Activated naive CD8-positive, alpha-beta T cell treated with anti-CD3 and anti-CD28 coated beads, Interleukin-2, amount 10 ng/mL, durations not matched to agents 7 days and 5 days (primary cell): ENCODE measurements at regions not wholly inside any gene's neighbourhood (a gene's known extent, or its start where the extent isn't known, plus 50 kb on each side); places are given as distances from the start of the nearest gene placed in this dataset.

Experiments
- ATAC-seq: fragments of 150-1000 bp; cut with Tn5 transposase; one replicate; pipeline ENCODE4 v1.10.0; 2021; ENCODE audit warnings: low read depth, moderate library complexity
- POLR2A ChIA-PET: fragments of 350-600 bp; sonication (Branson Sonifier 250); formaldehyde crosslinking; loops from one replicate; lab custom pipeline; 2021; ENCODE audit warnings: antibody characterized with exemption; lab: Charles Lee
- DNase-seq: peaks from one replicate; pipeline ENCODE4 v3.0.0; 2021
- H3K27ac Mint-ChIP-seq: one replicate; pipeline ENCODE4 v1.8.0; 2022; ENCODE audit warnings: mild to moderate bottlenecking, mixed read lengths
- H3K27me3 Mint-ChIP-seq: one replicate; pipeline ENCODE4 v1.8.0; 2022; ENCODE audit warnings: mild to moderate bottlenecking, moderate library complexity, mixed read lengths
- H3K36me3 Mint-ChIP-seq: one replicate; pipeline ENCODE4 v1.8.0; 2021; ENCODE audit warnings: mild to moderate bottlenecking, mixed read lengths
- H3K4me1 Mint-ChIP-seq: one replicate; pipeline ENCODE4 v1.8.0; 2021; ENCODE audit warnings: mixed read lengths
- H3K4me3 Mint-ChIP-seq: one replicate; pipeline ENCODE4 v1.8.0; 2022; ENCODE audit warnings: mild to moderate bottlenecking, moderate library complexity, mixed read lengths
- H3K9me3 Mint-ChIP-seq: one replicate; pipeline ENCODE4 v1.8.0; 2021; ENCODE audit warnings: mixed read lengths

DNA sequence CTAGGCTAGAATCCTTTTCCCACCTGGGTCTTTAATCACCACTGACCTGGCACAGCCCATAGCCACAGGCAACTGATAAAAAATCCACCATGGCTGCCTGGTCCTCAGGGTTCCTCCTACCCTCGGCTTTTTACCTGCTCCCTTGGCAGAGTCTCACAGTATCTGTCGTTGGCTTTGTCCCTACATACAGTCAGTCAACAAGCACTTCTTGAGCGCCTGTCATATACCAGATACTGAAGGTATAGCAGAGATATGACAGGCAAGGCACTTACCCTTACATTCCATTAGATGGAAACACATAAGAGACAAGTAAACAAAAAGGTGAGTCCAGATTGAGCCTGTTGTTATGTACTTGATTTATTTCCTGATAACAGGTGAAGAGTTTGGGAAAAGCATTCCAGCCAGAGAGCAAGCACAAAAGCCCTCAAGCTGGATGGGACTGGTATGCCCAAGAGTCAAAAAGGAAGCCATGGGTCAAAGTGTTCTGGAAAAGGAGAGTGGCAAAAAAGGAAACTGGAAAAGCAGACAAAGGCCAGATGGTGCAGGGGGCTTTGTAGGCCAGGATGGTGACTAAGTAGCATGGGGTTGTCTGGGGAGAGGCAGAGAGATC lies 247.0 kb downstream of the CHD9NB start:
- DNase-seq = no peak
- Mint-ChIP-seq H3K27me3 (no peaks in the 10 kb centered on the region), H3K9me3 (peaks cover 2% of the 10 kb centered on the region), H3K36me3 (no peaks in the 10 kb centered on the region), H3K4me1 (no peaks in the 10 kb centered on the region), H3K4me3 (no peak overlapping the region), H3K27ac (no peak overlapping the region)
- no peak for ATAC-seq
- POLR2A ChIA-PET = no interaction called here

- no peaks in the 10 kb centered on the region for H3K4me1 Mint-ChIP-seq
- no peak overlapping the region for H3K4me3 Mint-ChIP-seq
- ATAC-seq (no peak), DNase-seq (no peak)
- H3K9me3 Mint-ChIP-seq = peaks cover 2% of the 10 kb centered on the region
- POLR2A ChIA-PET = no interaction called here
- H3K27me3 Mint-ChIP-seq = no peaks in the 10 kb centered on the region
- H3K27ac Mint-ChIP-seq = no peak overlapping the region
- no peaks in the 10 kb centered on the region for H3K36me3 Mint-ChIP-seq
These were observed 252.3 kb downstream of the CHD9NB start for GRCh38 chr16:52800432-52800831.

DNA sequence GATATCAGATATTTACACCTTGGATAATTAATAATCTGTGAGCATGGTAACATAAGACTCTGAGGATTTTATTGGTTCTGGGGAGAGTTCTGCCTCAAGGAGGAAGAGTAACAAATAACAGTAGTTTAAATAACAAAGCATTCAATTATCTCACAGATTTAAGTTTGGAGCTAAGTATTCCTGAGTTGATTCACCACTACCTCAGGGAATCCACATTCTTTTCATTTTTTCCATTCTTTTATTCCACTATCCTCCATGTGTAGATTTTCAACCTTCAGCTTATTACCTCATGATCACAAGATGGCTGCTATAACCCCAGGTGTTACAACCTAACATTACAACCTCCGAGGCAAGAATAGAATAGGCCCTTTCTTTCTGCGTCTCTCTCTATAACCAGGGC lies 252.2 kb upstream of the TOX3 start:
- no peak overlapping the region for H3K27ac Mint-ChIP-seq
- no peaks in the 10 kb centered on the region for H3K36me3 Mint-ChIP-seq
- DNase-seq (no peak), ATAC-seq (no peak)
- H3K4me1 Mint-ChIP-seq = no peaks in the 10 kb centered on the region
- POLR2A ChIA-PET = no interaction called here
- H3K4me3 Mint-ChIP-seq = no peak overlapping the region
- no peaks in the 10 kb centered on the region for H3K9me3 Mint-ChIP-seq
- no peaks in the 10 kb centered on the region for H3K27me3 Mint-ChIP-seq

DNA sequence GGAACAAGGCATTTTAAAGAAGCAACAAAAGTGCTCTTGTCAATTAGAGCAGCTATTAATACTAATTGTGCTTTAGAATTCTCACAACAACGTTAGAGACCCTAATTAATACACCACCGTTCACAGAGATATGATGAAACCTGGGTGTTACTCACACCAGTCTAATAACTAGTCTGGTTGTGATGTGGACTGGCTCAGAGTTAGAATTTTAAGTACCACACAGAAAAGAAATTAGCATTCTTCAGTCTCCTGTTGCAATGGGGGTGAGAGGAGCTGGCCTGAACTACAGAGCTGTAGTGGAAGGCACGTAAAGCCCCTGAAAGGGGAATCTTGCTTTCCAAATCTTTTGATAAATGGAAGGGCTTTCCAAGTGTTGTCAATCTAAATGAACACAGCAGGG lies 240.8 kb upstream of the TOX3 start:
- H3K9me3 Mint-ChIP-seq = no peaks in the 10 kb centered on the region

DNA sequence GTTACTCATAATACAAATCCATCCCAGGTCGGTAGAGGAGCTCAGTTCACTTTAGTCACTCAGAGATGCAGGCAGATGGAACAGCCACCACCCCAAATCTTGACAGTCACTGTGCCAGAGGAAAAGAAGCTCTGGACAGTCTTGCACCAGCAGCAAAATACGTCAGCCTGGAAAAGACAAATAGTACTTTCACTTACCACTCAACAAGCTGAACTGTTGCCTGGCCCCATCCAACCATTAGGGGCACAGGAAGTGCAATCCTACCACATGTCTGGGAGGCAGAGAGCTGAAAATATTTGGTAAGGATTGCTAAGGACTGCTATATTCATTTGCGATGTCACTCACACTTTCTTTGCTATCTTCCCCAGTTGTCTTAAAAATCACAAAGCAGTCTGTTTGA lies 239.1 kb upstream of the TOX3 start:
- Mint-ChIP-seq H3K9me3 (no peaks in the 10 kb centered on the region), H3K4me1 (no peaks in the 10 kb centered on the region), H3K36me3 (no peaks in the 10 kb centered on the region), H3K27me3 (no peaks in the 10 kb centered on the region), H3K4me3 (no peak overlapping the region), H3K27ac (no peak overlapping the region)
- ATAC-seq (no peak), DNase-seq (no peak)
- POLR2A ChIA-PET = no interaction called here

More for the DNA sequence above, 240.8 kb upstream of the TOX3 start:
- Mint-ChIP-seq H3K36me3 (no peaks in the 10 kb centered on the region), H3K4me1 (no peaks in the 10 kb centered on the region), H3K27me3 (no peaks in the 10 kb centered on the region), H3K4me3 (no peak overlapping the region), H3K27ac (no peak overlapping the region)
- POLR2A ChIA-PET = no interaction called here
- ATAC-seq = no peak
- DNase-seq = no peak

DNA sequence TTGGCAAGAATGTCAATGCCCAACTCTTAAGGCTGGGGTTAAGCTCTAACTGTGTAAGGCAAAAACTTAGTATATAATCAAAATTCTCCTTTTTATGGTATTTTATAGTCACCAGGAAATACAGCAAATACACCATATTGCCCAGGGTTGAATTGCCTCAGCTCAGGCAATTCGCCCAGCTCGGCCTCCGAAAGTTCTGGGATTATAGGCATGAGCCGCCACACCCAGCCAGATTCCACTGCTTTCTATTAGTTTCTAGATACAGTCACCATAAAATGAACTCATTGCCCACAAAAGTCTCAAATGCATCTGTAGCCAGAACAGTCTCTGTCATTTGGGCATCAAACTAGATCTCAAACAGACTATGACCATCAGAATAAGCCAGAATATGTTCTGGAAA lies 238.7 kb upstream of the TOX3 start:
- no peak for ATAC-seq
- Mint-ChIP-seq H3K27ac (no peak overlapping the region), H3K9me3 (no peaks in the 10 kb centered on the region), H3K4me1 (no peaks in the 10 kb centered on the region), H3K4me3 (no peak overlapping the region), H3K36me3 (no peaks in the 10 kb centered on the region), H3K27me3 (no peaks in the 10 kb centered on the region)
- no peak for DNase-seq
- POLR2A ChIA-PET = no interaction called here

DNA sequence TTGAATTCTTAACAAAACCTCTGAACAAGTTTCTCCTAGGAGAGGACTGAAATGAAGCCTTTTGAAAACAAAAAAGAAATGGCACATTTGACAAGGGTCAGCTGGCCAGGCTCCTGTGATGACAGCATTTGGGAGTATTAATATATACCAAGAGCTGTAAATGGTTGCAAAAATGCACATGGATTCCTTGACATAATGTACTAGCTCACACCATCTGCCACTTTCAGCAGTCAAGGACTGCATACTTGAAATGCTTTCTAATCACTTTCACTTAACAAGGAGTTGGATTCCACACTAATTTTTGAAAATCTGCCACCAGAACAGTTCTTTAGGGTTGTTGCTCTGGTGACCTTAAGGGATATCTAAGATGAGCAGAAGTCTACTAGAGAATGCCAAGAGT lies 236.7 kb upstream of the TOX3 start:
- Mint-ChIP-seq H3K9me3 (no peaks in the 10 kb centered on the region), H3K27me3 (no peaks in the 10 kb centered on the region), H3K4me1 (no peaks in the 10 kb centered on the region), H3K4me3 (no peak overlapping the region), H3K36me3 (no peaks in the 10 kb centered on the region), H3K27ac (no peak overlapping the region)
- POLR2A ChIA-PET = no interaction called here
- ATAC-seq = no peak
- DNase-seq = no peak

GRCh38 chr16:52781005-52781630 lies 234.2 kb upstream of the TOX3 start:
- POLR2A ChIA-PET = no interaction called here
- no peak overlapping the region for H3K4me3 Mint-ChIP-seq

GRCh38 chr16:52773026-52773425 lies 226.1 kb upstream of the TOX3 start:
- Mint-ChIP-seq H3K9me3 (no peaks in the 10 kb centered on the region), H3K27ac (no peak overlapping the region), H3K4me3 (no peak overlapping the region), H3K27me3 (no peaks in the 10 kb centered on the region), H3K36me3 (no peaks in the 10 kb centered on the region), H3K4me1 (no peaks in the 10 kb centered on the region)
- POLR2A ChIA-PET = no interaction called here
- no peak for ATAC-seq
- no peak for DNase-seq

More at GRCh38 chr16:52781005-52781630, 234.2 kb upstream of the TOX3 start:
- no peaks in the 10 kb centered on the region for H3K4me1 Mint-ChIP-seq
- no peaks in the 10 kb centered on the region for H3K36me3 Mint-ChIP-seq
- ATAC-seq = no peak
- DNase-seq = no peak
- no peaks in the 10 kb centered on the region for H3K9me3 Mint-ChIP-seq
- H3K27me3 Mint-ChIP-seq = no peaks in the 10 kb centered on the region
- H3K27ac Mint-ChIP-seq = no peak overlapping the region

GRCh38 chr16:52770828-52771227 lies 223.9 kb upstream of the TOX3 start:
- ATAC-seq (no peak), DNase-seq (no peak)
- H3K4me1 Mint-ChIP-seq = no peaks in the 10 kb centered on the region
- no peak overlapping the region for H3K27ac Mint-ChIP-seq
- no peaks in the 10 kb centered on the region for H3K9me3 Mint-ChIP-seq
- no peaks in the 10 kb centered on the region for H3K36me3 Mint-ChIP-seq
- H3K27me3 Mint-ChIP-seq = no peaks in the 10 kb centered on the region
- POLR2A ChIA-PET = no interaction called here
- no peak overlapping the region for H3K4me3 Mint-ChIP-seq

DNA sequence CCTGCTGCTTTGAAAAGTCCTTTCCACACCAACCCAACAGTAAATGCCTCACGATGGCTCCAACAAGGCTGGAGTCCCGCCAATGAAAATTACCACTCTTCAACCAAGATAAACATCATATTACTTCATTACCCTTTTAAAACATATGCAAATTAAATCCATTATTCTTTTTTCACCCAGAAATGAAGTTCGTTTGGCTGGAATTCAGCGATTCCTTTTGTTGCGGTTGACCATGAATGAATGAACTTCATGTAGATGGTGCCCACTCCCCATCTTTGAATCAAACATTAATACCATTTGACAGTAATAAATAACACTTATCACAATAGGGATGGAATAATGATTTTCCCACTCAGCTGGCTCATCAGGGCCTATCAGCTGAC lies 211.5 kb upstream of the TOX3 start:
- ATAC-seq (no peak), DNase-seq (no peak)
- Mint-ChIP-seq H3K27ac (no peak overlapping the region), H3K36me3 (no peaks in the 10 kb centered on the region), H3K4me3 (no peak overlapping the region), H3K4me1 (no peaks in the 10 kb centered on the region), H3K27me3 (no peaks in the 10 kb centered on the region), H3K9me3 (no peaks in the 10 kb centered on the region)
- POLR2A ChIA-PET = no interaction called here

- no peaks in the 10 kb centered on the region for H3K4me1 Mint-ChIP-seq
- no peaks in the 10 kb centered on the region for H3K27me3 Mint-ChIP-seq
- H3K4me3 Mint-ChIP-seq = no peak overlapping the region
- H3K27ac Mint-ChIP-seq = no peak overlapping the region
- no peaks in the 10 kb centered on the region for H3K9me3 Mint-ChIP-seq
- no peaks in the 10 kb centered on the region for H3K36me3 Mint-ChIP-seq
- no peak for DNase-seq
- POLR2A ChIA-PET = no interaction called here
- ATAC-seq = no peak
These were observed 211.0 kb upstream of the TOX3 start for GRCh38 chr16:52757746-52758472.

- POLR2A ChIA-PET = no interaction called here
- no peak for DNase-seq
- no peaks in the 10 kb centered on the region for H3K27me3 Mint-ChIP-seq
- no peak for ATAC-seq
- no peaks in the 10 kb centered on the region for H3K9me3 Mint-ChIP-seq
- H3K27ac Mint-ChIP-seq = no peak overlapping the region
- no peaks in the 10 kb centered on the region for H3K4me1 Mint-ChIP-seq
- H3K4me3 Mint-ChIP-seq = no peak overlapping the region
- no peaks in the 10 kb centered on the region for H3K36me3 Mint-ChIP-seq
These were observed 210.0 kb upstream of the TOX3 start for GRCh38 chr16:52756812-52757517.

DNA sequence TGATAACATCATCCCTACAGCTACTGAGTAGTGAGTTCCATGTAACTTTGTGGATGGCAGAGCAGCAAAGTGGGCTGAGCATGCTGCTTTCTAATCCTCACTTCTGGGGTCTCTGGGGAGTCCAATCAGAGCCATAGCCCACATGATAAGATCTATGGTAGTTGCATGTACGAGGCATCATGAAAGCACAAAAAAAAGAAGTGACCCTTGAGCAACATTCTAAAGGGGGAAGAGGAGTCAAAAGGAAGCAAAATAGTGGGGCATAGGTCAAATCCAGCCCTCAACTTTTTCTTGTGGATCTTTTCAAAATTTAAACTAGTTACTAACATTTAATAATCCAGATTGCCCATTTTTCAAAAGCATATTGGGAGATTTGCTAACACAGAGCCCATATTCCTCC lies 208.5 kb upstream of the TOX3 start:
- H3K4me3 Mint-ChIP-seq = no peak overlapping the region
- H3K4me1 Mint-ChIP-seq = no peaks in the 10 kb centered on the region
- ATAC-seq (no peak), DNase-seq (no peak)
- no peaks in the 10 kb centered on the region for H3K27me3 Mint-ChIP-seq
- no peak overlapping the region for H3K27ac Mint-ChIP-seq
- POLR2A ChIA-PET = no interaction called here
- H3K9me3 Mint-ChIP-seq = no peaks in the 10 kb centered on the region
- no peaks in the 10 kb centered on the region for H3K36me3 Mint-ChIP-seq
